BJ (cell line): ENCODE measurements at regions not wholly inside any gene's neighbourhood (a gene's known extent, or its start where the extent isn't known, plus 50 kb on each side); places are given as distances from the start of the nearest gene placed in this dataset.

ENCODE experiments used
- CTCF ChIA-PET: fragments of 350-600 bp; formaldehyde crosslinking; extraction: SDS; loops from one replicate; lab custom pipeline; 2021; ENCODE audit warnings: antibody characterized with exemption, inconsistent platforms; lab: Yijun Ruan, JAX
- POLR2A ChIA-PET: fragments of 300-600 bp; sonication (Branson Sonifier 250); formaldehyde crosslinking; extraction: SDS; loops from one replicate; lab custom pipeline; 2021; ENCODE audit warnings: antibody characterized with exemption; lab: Charles Lee
- DNase-seq: peaks from one replicate; pipeline ENCODE4 v3.0.0-alpha.2; 2011; ENCODE audit warnings: low read depth
- H3K27me3 ChIP-seq: 2 replicates; pipeline ENCODE4 v1.6.0; 2011; ENCODE audit warnings: low read length; ENCODE audit not compliant: control insufficient read depth, insufficient read depth
- H3K36me3 ChIP-seq: 2 replicates; pipeline ENCODE4 v1.5.1; 2011; ENCODE audit warnings: low read length; ENCODE audit not compliant: control insufficient read depth, insufficient read depth
- H3K4me3 ChIP-seq: 2 replicates; pipeline ENCODE4 v1.5.1; 2011; ENCODE audit warnings: low read depth, mild to moderate bottlenecking, control low read depth, low read length
- CTCF ChIP-seq: IDR thresholded peaks from 2 replicates; pipeline ENCODE4 v1.5.1; 2011; ENCODE audit warnings: low read depth, mild to moderate bottlenecking, control low read depth, inconsistent platforms, low read length, moderate library complexity; ENCODE audit not compliant: insufficient read depth

GRCh38 chr1:217072926-217073325 is 349.7 kb upstream of the ESRRG start:
- ChIA-PET POLR2A (no interaction called here), CTCF (interaction anchor here (0.7 kb wide), 1 partner anchor 924 kb away, joined by 3 read pairs; no protein-coding TSS in a partner anchor)
- Histone ChIP-seq H3K4me3 (no peak overlapping the region), H3K27me3 (no peaks in the 10 kb centered on the region), H3K36me3 (no peaks in the 10 kb centered on the region)
- no peak for TF ChIP-seq CTCF
- DNase-seq, result no peak

GRCh38 chr1:217067642-217068041 is 344.4 kb upstream of the ESRRG start:
- POLR2A ChIA-PET, result no interaction called here
- Histone ChIP-seq H3K27me3 (no peaks in the 10 kb centered on the region), H3K36me3 (no peaks in the 10 kb centered on the region), H3K4me3 (no peak overlapping the region)
- CTCF ChIA-PET, result interaction anchor here (0.5 kb wide), 1 partner anchor 517 kb away, joined by 3 read pairs; no protein-coding TSS in a partner anchor
- no peak for TF ChIP-seq CTCF
- DNase-seq, result no peak

GRCh38 chr1:217066794-217067193 is 343.6 kb upstream of the ESRRG start:
- ChIA-PET CTCF (no interaction called here), POLR2A (no interaction called here)
- DNase-seq, result no peak
- no peak for TF ChIP-seq CTCF
- H3K4me3 ChIP-seq, result no peak overlapping the region
- H3K36me3 ChIP-seq, result no peaks in the 10 kb centered on the region
- H3K27me3 ChIP-seq, result no peaks in the 10 kb centered on the region

- no peaks in the 10 kb centered on the region for H3K36me3 ChIP-seq
- H3K4me3 ChIP-seq, result no peak overlapping the region
- no peaks in the 10 kb centered on the region for H3K27me3 ChIP-seq
- ChIA-PET CTCF (interaction anchor here (1.0 kb wide), 1 partner anchor 271 kb away, joined by 3 read pairs; no protein-coding TSS in a partner anchor), POLR2A (no interaction called here)
- no peak for DNase-seq
- no peak for TF ChIP-seq CTCF
Measured at GRCh38 chr1:217063172-217063908, 340.1 kb upstream of the ESRRG start.

- Histone ChIP-seq H3K4me3 (no peak overlapping the region), H3K27me3 (no peaks in the 10 kb centered on the region), H3K36me3 (no peaks in the 10 kb centered on the region)
- no peak for TF ChIP-seq CTCF
- DNase-seq, result no peak
- CTCF ChIA-PET, result interaction anchor here (1.0 kb wide), 1 partner anchor 271 kb away, joined by 3 read pairs; no protein-coding TSS in a partner anchor
- POLR2A ChIA-PET, result no interaction called here
Measured at GRCh38 chr1:217062586-217062985, 339.4 kb upstream of the ESRRG start.
